ENCODE measurements at regions not wholly inside any gene's neighbourhood (a gene's known extent, or its start where the extent isn't known, plus 50 kb on each side); places are given as distances from the start of the nearest gene placed in this dataset.

- no peak for TF ChIP-seq EZH2 (IDR thresholded peaks at IDR 0.05; ENCODE audit: low read length, unreplicated experiment)
- TF ChIP-seq CTCF (conservative IDR thresholded peaks at IDR 0.05; ENCODE audit: low read depth, low read length), result no peak
Measured at GRCh38 chr4:59629348-59629747, 1570.8 kb upstream of the ADGRL3 start.

Data from PC-3 (cell line).